ENCODE measurements at regions not wholly inside any gene's neighbourhood (a gene's known extent, or its start where the extent isn't known, plus 50 kb on each side); places are given as distances from the start of the nearest gene placed in this dataset.

DNA sequence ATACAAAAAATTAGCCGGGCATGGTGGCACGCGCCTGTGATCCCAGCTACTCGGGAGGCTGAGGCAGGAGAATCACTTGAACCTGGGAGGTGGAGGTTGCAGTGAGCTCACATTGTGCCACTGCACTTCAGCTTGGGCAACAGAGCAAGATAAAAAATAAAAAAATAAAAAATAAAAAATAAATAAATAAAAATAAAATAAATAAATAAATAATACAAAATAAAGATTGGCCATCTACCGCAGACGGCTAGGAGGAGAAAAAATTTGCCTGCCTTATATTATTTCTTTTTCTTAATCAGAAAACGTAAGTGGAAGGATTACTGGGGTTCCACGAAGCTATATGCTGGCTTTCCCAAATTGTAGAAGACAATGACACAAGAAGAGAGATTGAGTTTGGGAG is 229.7 kb downstream of the EPHA4 start:
- DNase-seq (ENCODE audit: low spot score): no peak

DNA sequence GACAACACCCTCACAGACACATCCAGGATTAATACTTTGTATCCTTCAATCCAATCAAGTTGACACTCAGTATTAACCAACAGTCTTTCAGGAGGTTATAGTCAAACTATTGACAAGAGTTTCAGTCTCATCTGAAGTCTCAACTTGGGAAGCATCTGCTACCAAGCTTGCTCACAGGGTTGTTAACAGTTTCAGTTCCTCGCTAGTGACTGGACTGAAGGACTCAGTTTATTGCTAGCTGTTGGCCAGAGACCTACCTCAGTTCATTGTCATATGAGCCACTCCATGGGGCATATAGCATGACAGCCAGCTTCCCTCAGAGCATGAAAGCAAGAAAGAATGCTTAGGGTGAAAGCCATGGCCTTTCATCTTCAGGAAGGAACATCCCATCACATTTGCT is 228.6 kb downstream of the EPHA4 start:
- DNase-seq (ENCODE audit: low spot score): no peak

DNA sequence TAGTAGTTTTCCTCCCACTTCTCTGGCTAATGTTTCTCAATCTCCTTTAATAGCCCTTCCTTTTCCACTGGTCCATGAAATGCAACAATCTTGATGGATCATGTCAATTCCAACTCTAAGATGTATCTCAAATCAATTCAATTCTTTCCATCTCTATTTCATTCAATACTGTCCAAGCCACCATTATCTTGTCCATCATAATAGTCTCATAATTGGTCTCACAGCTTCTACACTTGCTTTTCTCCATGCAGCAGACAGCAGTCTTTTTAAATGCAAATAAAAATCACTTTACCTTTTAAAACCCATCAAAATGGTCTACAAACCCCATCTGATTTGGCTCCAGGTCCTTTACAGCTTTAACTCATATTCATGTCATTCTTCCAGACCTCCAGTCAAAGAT is 226.6 kb downstream of the EPHA4 start:
- no peak for DNase-seq (ENCODE audit: low spot score)

DNA sequence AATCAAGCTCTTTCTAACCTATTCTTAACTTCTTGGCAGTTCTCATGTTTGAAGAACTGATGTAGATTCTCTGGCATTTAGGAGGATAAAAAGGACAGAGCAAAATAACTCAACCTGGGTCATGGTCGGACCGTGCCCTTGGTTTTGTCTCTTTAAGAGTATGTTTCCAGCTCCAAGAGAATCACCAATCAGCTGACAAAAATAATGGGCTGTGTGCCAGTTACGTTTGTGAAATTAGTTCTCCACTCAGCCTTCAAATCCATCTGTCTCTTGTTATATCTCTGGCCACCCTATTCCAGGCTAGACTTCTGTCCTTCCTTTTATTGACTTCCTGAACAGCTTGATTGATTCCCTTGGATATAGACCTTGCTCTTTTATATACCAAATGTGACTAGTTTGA is 225.7 kb downstream of the EPHA4 start:
- no peak for DNase-seq (ENCODE audit: low spot score)

DNA sequence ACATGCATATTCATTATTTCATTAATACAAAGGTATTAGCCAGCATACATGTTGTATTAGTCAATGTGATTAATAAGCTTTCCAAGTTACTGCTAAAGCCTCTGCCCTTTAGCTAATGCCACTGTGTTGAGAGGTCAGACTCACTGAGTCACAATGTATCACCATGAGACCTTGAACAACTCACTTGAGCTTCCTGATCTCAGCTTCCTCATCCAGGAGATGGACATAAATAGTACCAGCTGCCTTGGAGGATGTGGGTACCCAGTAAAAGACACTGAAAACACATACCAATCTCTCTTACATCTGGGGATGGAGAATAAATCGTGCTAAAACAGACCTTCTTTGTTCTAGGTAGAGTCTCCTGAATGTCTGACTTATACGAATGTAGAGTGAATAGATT is 224.6 kb downstream of the EPHA4 start:
- DNase-seq (ENCODE audit: low spot score): no peak

DNA sequence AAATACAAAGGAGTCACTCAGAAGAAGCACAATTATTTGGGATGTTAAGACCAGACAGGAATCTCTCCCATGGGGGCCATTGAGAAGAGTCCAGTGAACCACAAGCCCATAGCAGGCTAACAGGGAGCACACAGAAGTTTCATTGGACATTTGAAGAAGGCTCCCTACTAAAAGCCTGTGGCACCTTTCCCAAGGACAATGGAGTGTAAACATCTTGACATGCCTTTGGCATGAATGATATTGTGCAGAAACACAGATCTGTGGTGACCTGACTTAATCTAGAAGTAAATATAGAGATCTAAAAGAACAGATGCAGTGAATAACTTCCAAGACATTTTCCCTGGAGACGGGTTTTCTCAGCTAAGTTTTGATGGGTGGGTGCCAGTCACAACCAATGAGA is 221.5 kb downstream of the EPHA4 start:
- DNase-seq (ENCODE audit: low spot score): no peak

DNA sequence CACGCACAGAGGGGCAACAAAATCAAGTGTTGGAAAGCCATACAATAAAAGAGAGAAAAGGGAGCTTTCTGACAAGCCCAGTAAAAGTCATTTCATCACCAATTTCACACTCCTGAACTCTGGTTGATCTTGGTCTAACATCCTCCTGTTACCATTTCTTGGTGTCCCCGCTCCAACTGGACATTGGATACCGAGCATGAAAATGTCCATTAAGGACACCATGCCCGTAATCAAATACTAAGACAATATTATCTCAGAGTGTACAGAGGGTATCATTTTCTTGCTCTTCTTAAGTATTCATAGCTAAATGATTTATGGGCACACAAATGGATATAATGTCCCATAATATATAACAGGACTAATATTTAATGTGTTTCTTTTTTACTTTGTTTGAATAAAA is 218.9 kb downstream of the EPHA4 start:
- DNase-seq (ENCODE audit: low spot score): no peak

DNA sequence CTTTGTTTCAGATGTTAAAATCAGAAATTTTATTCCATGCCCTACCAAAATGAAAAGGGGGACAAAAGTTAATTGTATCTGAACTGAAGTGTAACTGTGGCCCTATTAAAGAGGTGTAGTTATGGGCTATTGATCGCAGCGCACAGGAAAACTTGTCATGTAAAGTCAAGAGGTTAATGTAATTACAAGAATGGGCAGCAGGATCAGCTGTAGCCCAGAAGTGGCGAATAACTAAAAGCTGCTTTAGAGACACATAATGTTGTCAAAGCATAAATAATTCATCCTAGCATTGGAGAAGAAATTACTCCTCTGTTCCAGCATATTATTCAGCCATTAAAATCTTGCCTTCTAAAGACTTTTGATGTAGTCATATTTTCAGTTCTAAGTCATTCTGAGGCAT is 211.8 kb downstream of the EPHA4 start:
- no peak for DNase-seq (ENCODE audit: low spot score)

DNA sequence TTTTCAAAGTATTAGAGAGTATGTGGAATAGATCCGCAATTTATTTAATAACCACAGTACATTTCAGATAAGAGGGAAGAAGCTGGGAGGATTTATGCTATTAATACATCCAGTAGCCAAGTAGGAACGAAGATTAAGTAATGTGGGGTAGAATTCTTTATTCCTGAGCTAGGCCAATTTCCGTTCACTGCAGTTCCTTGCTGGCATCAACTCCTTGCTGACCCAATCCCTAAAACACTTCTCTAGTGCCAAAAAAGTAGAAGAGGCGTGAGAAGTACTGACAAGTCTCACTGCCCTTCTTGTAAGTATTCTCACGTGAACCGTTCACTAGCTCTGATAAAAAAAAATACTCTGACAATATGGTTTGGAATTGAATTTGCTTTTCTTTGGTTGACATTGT is 211.4 kb downstream of the EPHA4 start:
- DNase-seq (ENCODE audit: low spot score): no peak

DNA sequence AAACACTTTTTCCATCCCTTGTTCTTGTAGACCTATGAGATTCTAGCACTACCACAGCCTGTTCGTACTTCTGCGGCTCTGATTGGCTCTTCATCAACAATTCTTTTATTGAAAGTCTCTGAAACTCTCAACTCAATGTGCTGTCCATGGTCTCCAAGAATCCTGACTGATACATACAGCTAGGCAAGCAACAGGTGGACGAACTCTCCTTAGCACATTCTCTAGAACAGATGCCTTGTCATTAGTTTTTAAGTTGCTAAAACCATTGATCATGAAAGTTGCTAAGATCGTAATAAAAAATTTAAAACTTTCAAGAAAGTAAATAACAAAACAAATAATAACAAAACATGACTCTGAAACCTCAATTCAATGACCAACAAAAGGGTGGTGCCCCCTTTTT is 210.5 kb downstream of the EPHA4 start:
- DNase-seq (ENCODE audit: low spot score): no peak

DNA sequence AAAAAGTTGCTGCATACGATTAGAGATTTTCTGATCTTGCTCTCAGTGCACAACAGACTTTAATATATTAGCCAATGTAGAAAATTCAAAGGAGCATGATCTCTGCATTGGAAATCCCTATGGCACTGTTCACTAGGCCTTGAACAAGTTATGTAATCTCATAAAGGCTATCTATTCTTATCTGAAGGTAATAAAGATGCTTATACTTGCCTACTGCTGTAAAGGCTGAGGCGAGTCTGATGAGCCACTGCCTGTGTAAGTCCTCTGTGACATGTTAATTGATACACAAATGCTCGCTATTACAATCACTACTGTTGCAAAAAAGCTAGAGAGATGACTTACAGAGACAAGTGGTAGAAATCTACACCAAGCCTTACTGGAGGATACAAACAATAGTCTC is 207.4 kb downstream of the EPHA4 start:
- no peak for DNase-seq (ENCODE audit: low spot score)

All from CD4-positive, alpha-beta T cell treated with Interleukin-6 at 100 ng/mL for 8 hours (primary cell).